NCI-H146 (cell line): ENCODE measurements at regions not wholly inside any gene's neighbourhood (a gene's known extent, or its start where the extent isn't known, plus 50 kb on each side); places are given as distances from the start of the nearest gene placed in this dataset.

Experiments used
- DNase-seq: peaks from one replicate; lab custom pipeline; 2025; lab: John Stamatoyannopoulos, UW

DNA sequence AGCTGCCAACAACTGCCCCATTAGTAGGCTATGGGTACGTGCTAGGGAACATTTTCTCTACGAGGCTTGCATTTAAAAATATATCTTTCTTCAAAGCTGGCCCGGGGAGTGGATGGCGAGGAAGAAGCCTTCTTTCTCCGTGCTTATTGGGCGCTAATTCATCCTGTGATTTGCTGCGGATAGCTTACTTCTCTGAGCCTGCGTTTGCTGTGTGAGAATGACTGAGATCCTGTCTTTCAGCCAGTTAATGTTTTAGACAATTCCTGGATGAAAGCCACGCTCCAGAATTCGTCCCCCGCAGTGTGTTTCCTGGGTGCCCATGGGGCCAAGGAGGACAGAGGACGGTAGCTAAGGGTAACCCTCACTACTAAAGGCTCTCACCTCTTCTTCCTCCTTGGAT lies 57.8 kb upstream of the TARBP1 start:
- DNase-seq: no peak

GRCh38 chr1:234535763-234536515 lies 57.0 kb upstream of the TARBP1 start:
- no peak for DNase-seq

GRCh38 chr1:234535218-234535617 lies 56.2 kb upstream of the TARBP1 start:
- no peak for DNase-seq

DNA sequence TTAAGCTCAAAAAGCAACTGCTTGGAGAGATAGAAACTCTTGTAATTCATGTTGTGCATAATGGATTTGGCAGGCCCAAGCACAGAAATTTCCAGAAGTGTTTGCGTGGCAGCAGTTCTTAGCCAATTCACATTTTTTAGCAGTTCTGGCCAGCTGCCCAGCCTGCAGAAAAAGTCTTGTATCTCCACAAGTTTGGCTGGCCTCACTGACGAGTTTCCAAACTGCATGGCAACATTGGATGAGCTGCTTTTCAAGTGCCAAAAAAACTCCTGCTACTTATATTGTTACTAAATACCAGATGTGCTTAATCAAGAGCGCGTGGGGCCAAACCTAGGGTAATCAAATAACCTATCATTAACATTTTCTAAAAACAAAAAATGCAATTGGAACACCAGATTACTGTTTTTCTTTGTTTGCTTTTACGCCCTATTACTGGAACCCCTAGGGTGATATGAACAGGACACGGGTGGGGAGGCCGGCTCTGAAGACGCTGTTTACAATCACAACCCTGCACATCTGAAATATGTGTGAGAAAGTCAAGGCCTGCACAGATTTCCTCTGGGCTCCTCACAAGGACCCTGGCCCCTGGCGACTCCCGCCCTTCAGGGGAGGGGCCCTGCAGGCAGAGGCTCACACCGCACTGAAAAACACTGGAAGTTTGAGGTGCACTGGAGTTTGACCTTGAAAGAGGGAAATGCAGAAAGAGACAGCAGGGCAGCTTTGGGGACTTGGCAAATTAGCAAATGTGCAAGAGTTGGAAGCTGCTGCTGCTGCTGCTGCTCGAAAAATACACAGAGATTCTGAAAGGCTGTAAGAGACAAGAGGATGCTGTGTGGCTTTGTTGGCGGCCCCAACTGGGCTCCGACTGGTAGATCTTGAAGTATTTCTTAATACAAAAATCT lies 55.2 kb upstream of the TARBP1 start:
- DNase-seq: peak; percentile 44

DNA sequence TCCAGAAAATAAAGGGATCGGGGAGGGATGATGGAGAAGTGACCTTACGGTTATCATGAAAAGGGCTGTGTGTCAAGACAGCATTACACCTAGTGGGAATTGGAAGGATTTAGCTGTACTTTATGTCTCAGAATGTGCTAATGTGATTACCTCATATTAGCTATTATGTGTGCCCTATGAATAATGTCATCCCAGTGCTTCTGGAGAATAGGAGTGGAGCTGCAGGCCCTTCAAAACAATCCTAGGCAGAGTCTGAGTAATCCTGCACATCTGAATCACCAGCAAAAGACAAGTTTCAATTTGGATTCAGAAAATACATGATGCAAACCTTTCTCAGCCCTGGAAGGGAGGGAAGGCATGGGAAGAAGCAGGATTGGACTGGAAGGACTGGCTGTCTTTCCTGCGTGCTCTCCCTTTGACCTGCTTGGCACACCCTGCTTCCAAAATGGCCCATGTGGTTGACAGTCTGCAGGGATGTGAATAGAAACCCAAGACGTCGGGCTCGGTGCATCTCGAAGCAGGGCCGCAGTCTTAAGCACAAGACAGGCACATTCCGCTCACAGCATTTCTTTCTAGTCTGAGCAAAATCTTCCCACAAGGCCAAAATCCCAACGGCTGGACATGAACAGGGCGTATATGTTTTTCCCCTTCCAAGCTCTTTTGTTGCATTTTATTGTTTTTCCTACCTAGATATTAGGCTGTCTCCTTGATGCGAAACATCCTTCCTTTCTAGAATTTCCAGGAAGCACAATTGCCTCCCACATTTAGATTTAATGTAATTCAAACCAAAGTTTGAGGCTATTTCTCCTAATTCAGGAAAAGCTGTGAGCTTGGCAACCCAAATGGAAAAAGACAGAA lies 54.3 kb upstream of the TARBP1 start:
- no peak for DNase-seq

DNA sequence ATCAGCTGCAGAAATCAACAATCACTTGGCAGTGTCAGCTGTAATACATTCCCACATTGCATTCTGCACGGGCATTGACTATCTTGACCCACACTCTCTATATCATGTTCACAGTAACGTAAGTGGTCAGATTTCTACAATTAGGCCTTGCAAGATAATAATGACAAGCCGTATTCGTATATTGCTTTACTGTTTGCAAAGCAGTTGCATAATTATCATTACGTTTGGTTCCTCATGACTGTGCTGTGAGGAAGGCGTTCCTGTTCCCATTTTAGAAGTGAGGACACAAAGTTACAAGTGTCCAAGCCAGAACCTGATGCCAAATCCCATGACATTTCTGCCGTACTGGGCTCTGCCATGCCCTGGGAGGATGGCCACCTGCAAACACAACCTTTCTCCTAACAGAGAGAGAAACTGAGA lies 53.5 kb upstream of the TARBP1 start:
- no peak for DNase-seq

DNA sequence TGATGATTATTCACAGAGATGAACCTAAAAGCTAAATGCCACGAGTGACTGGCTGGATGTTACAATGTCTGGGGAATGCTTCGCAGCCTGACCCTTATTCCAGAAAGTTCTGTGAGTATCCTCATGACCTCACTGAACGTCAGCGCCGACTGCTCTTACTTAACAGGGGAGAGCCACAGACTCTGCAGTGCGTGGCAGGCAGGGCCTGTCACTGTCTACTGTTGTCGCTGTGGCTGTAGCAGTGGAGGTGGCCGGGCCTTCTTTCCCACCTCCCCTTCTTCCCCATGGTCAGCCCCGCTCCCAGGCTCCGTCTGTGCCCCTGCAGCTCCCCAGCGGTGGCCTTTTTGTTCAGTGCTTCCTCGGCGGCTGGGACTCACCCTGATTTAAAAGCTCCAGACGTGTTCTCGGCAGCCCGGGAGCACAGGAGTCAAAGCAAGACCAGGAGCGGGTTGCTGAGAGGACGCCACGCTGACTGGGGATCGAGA lies 52.2 kb upstream of the TARBP1 start:
- no peak for DNase-seq

GRCh38 chr1:234530672-234531071 lies 51.7 kb upstream of the TARBP1 start:
- no peak for DNase-seq

GRCh38 chr1:234529950-234530237 lies 50.9 kb upstream of the TARBP1 start:
- no peak for DNase-seq

- no peak for DNase-seq
Observed at GRCh38 chr1:234529095-234529949, 50.3 kb upstream of the TARBP1 start.
